Kidney epithelial cell (primary cell): ENCODE measurements at regions not wholly inside any gene's neighbourhood (a gene's known extent, or its start where the extent isn't known, plus 50 kb on each side); places are given as distances from the start of the nearest gene placed in this dataset.

Source experiments
- DNase-seq: peaks from one replicate; pipeline ENCODE4 v3.0.0-alpha.2; 2010; ENCODE audit warnings: low read depth
- H3K27me3 ChIP-seq: 2 replicates; pipeline ENCODE4 v1.6.0; 2011; ENCODE audit warnings: low read length; ENCODE audit not compliant: control insufficient read depth, insufficient read depth
- H3K36me3 ChIP-seq: 2 replicates; pipeline ENCODE4 v1.5.1; 2011; ENCODE audit warnings: low read length; ENCODE audit not compliant: control insufficient read depth, insufficient read depth
- H3K4me3 ChIP-seq: 2 replicates; pipeline ENCODE4 v1.5.1; 2011; ENCODE audit warnings: low read depth, mild to moderate bottlenecking, control low read depth, low read length
- CTCF ChIP-seq: IDR thresholded peaks from 2 replicates; pipeline ENCODE4 v1.5.1; 2011; ENCODE audit warnings: mild to moderate bottlenecking, moderate library complexity, low read length, control low read depth, inconsistent platforms; ENCODE audit not compliant: insufficient read depth, poor library complexity, severe bottlenecking

- no peak for DNase-seq
- peaks cover 12% of the 10 kb centered on the region for H3K27me3 ChIP-seq
- no peak overlapping the region for H3K4me3 ChIP-seq
- TF ChIP-seq CTCF: no peak
- no peaks in the 10 kb centered on the region for H3K36me3 ChIP-seq
These were observed 224.5 kb upstream of the AGTR2 start for GRCh38 chrX:115946059-115946458.

GRCh38 chrX:115948018-115948923 lies 222.3 kb upstream of the AGTR2 start:
- DNase-seq: no peak
- Histone ChIP-seq H3K4me3 (no peak overlapping the region), H3K27me3 (peaks cover 3% of the 10 kb centered on the region), H3K36me3 (no peaks in the 10 kb centered on the region)
- TF ChIP-seq CTCF: peak; percentile 5

GRCh38 chrX:115949900-115950822 lies 220.4 kb upstream of the AGTR2 start:
- no peak for DNase-seq
- H3K27me3 ChIP-seq: peaks cover 3% of the 10 kb centered on the region
- no peak overlapping the region for H3K4me3 ChIP-seq
- TF ChIP-seq CTCF: no peak
- no peaks in the 10 kb centered on the region for H3K36me3 ChIP-seq

- no peak for TF ChIP-seq CTCF
- no peak for DNase-seq
- Histone ChIP-seq H3K27me3 (peaks cover 3% of the 10 kb centered on the region), H3K4me3 (no peak overlapping the region), H3K36me3 (no peaks in the 10 kb centered on the region)
These were observed 218.0 kb upstream of the AGTR2 start for GRCh38 chrX:115952417-115953092.

GRCh38 chrX:115957862-115958490 lies 212.6 kb upstream of the AGTR2 start:
- H3K4me3 ChIP-seq: no peak overlapping the region
- TF ChIP-seq CTCF: no peak
- H3K27me3 ChIP-seq: no peaks in the 10 kb centered on the region
- no peak for DNase-seq
- no peaks in the 10 kb centered on the region for H3K36me3 ChIP-seq
